IMR-90 (cell line): ENCODE measurements at regions not wholly inside any gene's neighbourhood (a gene's known extent, or its start where the extent isn't known, plus 50 kb on each side); places are given as distances from the start of the nearest gene placed in this dataset.

ENCODE experiments used
- ATAC-seq: fragments of 200-7000 bp; cut with Tn5 transposase; 2 replicates; pipeline ENCODE4 v1.9.1; 2020; ENCODE audit warnings: low read depth, mild to moderate bottlenecking, moderate library complexity
- BruUV-seq: library from RNA; stranded (reverse); fragments of 400-500 nt; replicated peaks from 2 replicates; lab custom pipeline; 2021; lab: Mats Ljungman, UMichigan
- CTCF ChIA-PET: fragments of 300-600 bp; formaldehyde crosslinking; extraction: SDS; loops from one replicate; lab custom pipeline; 2021; ENCODE audit warnings: antibody characterized with exemption; lab: Yijun Ruan, JAX
- POLR2A ChIA-PET: fragments of 300-600 bp; sonication (Branson Sonifier 250); formaldehyde crosslinking; loops from one replicate; lab custom pipeline; 2022; ENCODE audit warnings: antibody characterized with exemption; ENCODE audit not compliant: unreplicated experiment; lab: Charles Lee
- DNase-seq: peaks from one replicate; pipeline ENCODE4 v3.0.0; 2013
- H2AFZ ChIP-seq: replicated peaks from 2 replicates; pipeline ENCODE3; 2013; ENCODE audit warnings: low read length, mild to moderate bottlenecking; ENCODE audit not compliant: poor library complexity
- H2AK5ac ChIP-seq: 2 replicates; pipeline ENCODE4 v1.6.1; 2013; ENCODE audit warnings: low read depth, low read length, inconsistent platforms
- H2AK9ac ChIP-seq: replicated peaks from 2 replicates; pipeline ENCODE3; 2013; ENCODE audit warnings: mild to moderate bottlenecking, low read depth, low read length, moderate library complexity; ENCODE audit not compliant: poor library complexity
- H2BK120ac ChIP-seq: 2 replicates; pipeline ENCODE4 v1.6.1; 2013; ENCODE audit warnings: low read depth, low read length, inconsistent platforms
- H2BK15ac ChIP-seq: 3 replicates; pipeline ENCODE4 v1.6.1; 2013; ENCODE audit warnings: low read depth, low read length, inconsistent platforms
- H2BK20ac ChIP-seq: 2 replicates; pipeline ENCODE4 v1.6.1; 2013; ENCODE audit warnings: low read depth, mild to moderate bottlenecking, inconsistent platforms, low read length, moderate library complexity
- H2BK5ac ChIP-seq: 2 replicates; pipeline ENCODE4 v1.6.1; 2013; ENCODE audit warnings: mild to moderate bottlenecking, low read depth, low read length, inconsistent platforms; ENCODE audit not compliant: poor library complexity, severe bottlenecking
- H3K14ac ChIP-seq: replicated peaks from 2 replicates; pipeline ENCODE4 v1.6.1; 2013; ENCODE audit warnings: low read depth, low read length, inconsistent platforms
- H3K18ac ChIP-seq: 2 replicates; pipeline ENCODE4 v1.6.1; 2013; ENCODE audit warnings: low read depth, low read length, control low read depth
- H3K23ac ChIP-seq: 2 replicates; pipeline ENCODE4 v1.6.1; 2013; ENCODE audit warnings: low read depth, low read length, inconsistent platforms
- H3K27ac ChIP-seq: 2 replicates; pipeline ENCODE4 v1.5.1; 2013; ENCODE audit warnings: mild to moderate bottlenecking, control low read depth, low read length; ENCODE audit not compliant: insufficient read depth
- H3K27me3 ChIP-seq: 2 replicates; pipeline ENCODE4 v1.6.1; 2013; ENCODE audit warnings: low read length; ENCODE audit not compliant: control insufficient read depth, insufficient read depth
- H3K36me3 ChIP-seq: 2 replicates; pipeline ENCODE4 v1.6.1; 2013; ENCODE audit warnings: low read length, mixed read lengths; ENCODE audit not compliant: control insufficient read depth, insufficient read depth
- H3K4ac ChIP-seq: 2 replicates; pipeline ENCODE4 v1.6.1; 2013; ENCODE audit warnings: low read depth, low read length, inconsistent platforms
- H3K4me1 ChIP-seq: 2 replicates; pipeline ENCODE4 v1.6.1; 2013; ENCODE audit warnings: low read length, mixed read lengths; ENCODE audit not compliant: control insufficient read depth, insufficient read depth
- H3K4me2 ChIP-seq: 2 replicates; pipeline ENCODE4 v1.6.1; 2013; ENCODE audit warnings: low read depth, mild to moderate bottlenecking, control low read depth, low read length, moderate library complexity
- H3K4me3 ChIP-seq: 2 replicates; pipeline ENCODE4 v1.5.1; 2013; ENCODE audit warnings: low read depth, mild to moderate bottlenecking, control low read depth, low read length, moderate library complexity; ENCODE audit not compliant: insufficient read depth
- H3K56ac ChIP-seq: 2 replicates; pipeline ENCODE4 v1.6.1; 2013; ENCODE audit warnings: low read length, inconsistent platforms; ENCODE audit not compliant: insufficient read depth; ENCODE audit errors: extremely low read depth
- H3K79me1 ChIP-seq, 2 experiments: 2 replicates each; pipeline ENCODE4 v1.6.1; 2013; ENCODE audit warnings: low read length in 2 of 2, inconsistent platforms in 1 of 2, low read depth in 1 of 2
- H3K9ac ChIP-seq: 2 replicates; pipeline ENCODE4 v1.6.1; 2013; ENCODE audit warnings: low read depth, low read length, control low read depth
- H3K9me1 ChIP-seq: 2 replicates; pipeline ENCODE4 v1.6.1; 2013; ENCODE audit warnings: low read length, inconsistent platforms; ENCODE audit not compliant: insufficient read depth
- H3K9me3 ChIP-seq: 2 replicates; pipeline ENCODE4 v1.6.1; 2013; ENCODE audit warnings: low read length; ENCODE audit not compliant: control insufficient read depth, insufficient read depth
- H4K20me1 ChIP-seq: 2 replicates; pipeline ENCODE4 v1.6.1; 2013; ENCODE audit warnings: low read length, inconsistent platforms; ENCODE audit not compliant: insufficient read depth
- H4K5ac ChIP-seq: 2 replicates; pipeline ENCODE4 v1.6.1; 2013; ENCODE audit warnings: mild to moderate bottlenecking, low read depth, low read length, control low read depth
- H4K8ac ChIP-seq, 2 experiments: 2 replicates each; pipeline ENCODE4 v1.6.1; 2013; ENCODE audit warnings: low read depth in 2 of 2, low read length in 2 of 2, control low read depth in 1 of 2, inconsistent platforms in 1 of 2
- H4K91ac ChIP-seq: 2 replicates; pipeline ENCODE4 v1.6.1; 2013; ENCODE audit warnings: low read depth, low read length, inconsistent platforms; ENCODE audit not compliant: insufficient read depth
- CEBPB ChIP-seq: IDR thresholded peaks from 2 replicates; pipeline ENCODE4 v1.6.1; 2012; ENCODE audit warnings: low read depth, low read length, improper control_type of control experiment
- MAFK ChIP-seq: IDR thresholded peaks from 2 replicates; pipeline ENCODE4 v1.6.1; 2012; ENCODE audit warnings: low read depth, low read length, improper control_type of control experiment
- SMC3 ChIP-seq: fragments of 150-350 bp; IDR thresholded peaks from 2 replicates; pipeline ENCODE4 v1.6.1; 2016; ENCODE audit warnings: low read depth, mild to moderate bottlenecking, antibody characterized with exemption, low read length, moderate library complexity
- WGBS, 2 experiments: methylation state at CpG; one replicate each; pipeline versions ENCODE4 v1.1.5 to v1.1.7; 2013; ENCODE audit warnings: missing lambda C conversion rate in 2 of 2; ENCODE audit not compliant: insufficient read length in 1 of 2; ENCODE audit errors: extremely low coverage in 2 of 2; 5-methylcytosine and 5-hydroxymethylcytosine counted together
- dilution Hi-C: fragments of 300-500 bp; cut with HindIII; formaldehyde crosslinking; loops from one replicate; pipeline ENCODE4 v1.14.3; 2018; ENCODE audit warnings: low sequenced_read_pairs; ENCODE audit not compliant: unreplicated experiment
- in situ Hi-C: fragments of 300-500 bp; cut with MboI; formaldehyde crosslinking; loops from 3 replicates; pipeline ENCODE4 v1.14.3; 2019; ENCODE audit warnings: low sequenced_read_pairs, inconsistent platforms, mixed read lengths
- intact Hi-C: fragments of 100-400 bp; cut with micrococcal nuclease; formaldehyde crosslinking; loops from 2 replicates; pipeline ENCODE4 v1.10.0; 2022

DNA sequence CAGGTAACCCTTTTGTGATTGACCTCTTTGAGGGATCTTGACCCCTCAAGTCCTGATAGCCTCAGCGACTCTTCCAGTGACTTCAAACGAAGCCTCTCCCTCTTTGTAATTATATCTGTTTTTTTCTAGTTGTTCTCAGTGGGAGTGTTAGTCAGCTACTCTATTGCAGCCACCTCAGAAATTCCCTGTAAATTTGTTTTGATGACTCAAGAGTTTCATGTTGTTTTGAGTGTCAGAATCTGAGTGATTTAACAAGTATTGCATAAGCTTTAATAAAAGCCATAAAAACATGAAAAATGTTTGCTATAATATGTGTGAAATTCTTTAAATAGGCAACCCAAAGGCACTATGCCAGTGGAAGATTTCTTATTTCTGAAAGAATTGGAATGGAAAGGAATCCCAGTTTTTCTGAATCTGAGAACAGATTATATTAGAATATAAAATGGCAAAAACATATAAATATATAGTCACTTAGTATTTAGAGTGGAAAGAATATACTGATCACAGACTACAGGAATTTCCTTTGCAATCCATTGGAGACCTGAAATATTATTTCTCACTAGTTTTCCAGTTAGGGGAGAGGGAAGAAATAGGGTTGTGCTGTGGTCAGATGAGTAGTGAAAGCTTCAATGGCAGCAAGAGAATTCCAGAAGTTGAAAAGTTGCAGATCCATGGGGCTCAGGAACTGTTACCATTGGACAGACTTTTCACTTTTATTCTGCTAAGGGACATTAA is 94.4 kb upstream of the SEMA3C start:
- Histone ChIP-seq H4K91ac (no peak overlapping the region), H3K4me3 (no peak overlapping the region), H2BK20ac (no peak overlapping the region), H3K56ac (no peak overlapping the region), H3K23ac (no peak overlapping the region), H3K9me3 (no peaks in the 10 kb centered on the region), H3K18ac (peak overlapping the region; percentile 72; the same call in 1 of the 2 replicates), H3K27ac (no peak overlapping the region), H3K27me3 (no peaks in the 10 kb centered on the region), H4K5ac (no peak overlapping the region; the same call in 1 of the 2 replicates), H3K36me3 (no peaks in the 10 kb centered on the region), H3K9ac (no peak overlapping the region), H3K4me1 (no peaks in the 10 kb centered on the region), H3K4ac (no peak overlapping the region), H3K4me2 (0 out of 2 replicates have a peak overlapping the region, but pooled peaks have one; percentile 63), H2AK5ac (no peak overlapping the region), H4K8ac (no peak overlapping the region), H2BK5ac (no peak overlapping the region), H4K20me1 (no peaks in the 10 kb centered on the region), H3K9me1 (no peaks in the 10 kb centered on the region), H2AFZ (no peak overlapping the region), H2BK120ac (no peak overlapping the region), H2BK15ac (no peak overlapping the region), H3K79me1 (no peaks in the 10 kb centered on the region), H3K14ac (no peak overlapping the region), H2AK9ac (no peak overlapping the region)
- ATAC-seq (peak; percentile 54), DNase-seq (peak; percentile 48)
- CTCF ChIA-PET = no interaction called here
- in situ Hi-C loops (no loop called here), dilution Hi-C loops (no loop called here), intact Hi-C loops (no loop called here)
- peak; percentile 64 for TF ChIP-seq CEBPB
- peak; percentile 18; the same call in 1 of the 2 replicates for TF ChIP-seq MAFK
- TF ChIP-seq SMC3 = no peak
- POLR2A ChIA-PET = no interaction called here
- no TSS peak for BruUV-seq
- WGBS, 2 experiments = no CpG with 5 or more reads among the region's 2 CpGs
